ENCODE measurements at regions not wholly inside any gene's neighbourhood (a gene's known extent, or its start where the extent isn't known, plus 50 kb on each side); places are given as distances from the start of the nearest gene placed in this dataset.

DNA sequence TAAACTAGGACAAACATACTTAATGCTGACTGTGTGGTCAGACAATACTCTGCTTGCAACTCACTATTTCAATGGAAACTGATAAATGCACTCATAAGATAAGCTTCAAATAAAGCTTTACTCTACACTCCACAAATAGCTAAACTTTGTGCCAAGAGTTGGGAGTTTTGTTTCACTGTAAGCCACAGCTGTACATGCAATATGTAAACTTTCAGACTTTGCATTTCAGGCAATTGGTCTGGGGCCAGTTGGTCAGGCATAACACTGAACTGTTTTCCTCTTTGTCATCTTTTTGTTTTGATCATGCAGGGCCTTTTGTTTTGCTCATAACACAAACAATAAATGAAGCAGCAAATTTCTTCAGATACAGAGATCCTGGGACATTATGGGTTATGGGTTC is 426.2 kb downstream of the IPO8 start:
- POLR2A ChIA-PET (ENCODE audit: unreplicated experiment) = no interaction called here
- no peaks in the 10 kb centered on the region for H3K4me1 ChIP-seq (ENCODE audit: insufficient read depth, low read length)
- no peaks in the 10 kb centered on the region for H3F3A ChIP-seq (ENCODE audit: low read length, unreplicated experiment)
- intact Hi-C loops (cut with micrococcal nuclease) = no loop called here
- H3K9ac ChIP-seq (ENCODE audit: low read length) = no peak overlapping the region
- no peaks in the 10 kb centered on the region for H4K20me1 ChIP-seq (ENCODE audit: low read length)
- H3K36me3 ChIP-seq (ENCODE audit: low read depth, low read length) = no peaks in the 10 kb centered on the region
- H3K4me2 ChIP-seq (ENCODE audit: low read length) = no peak overlapping the region
- H3K4me3 ChIP-seq (ENCODE audit: low read length) = no peak overlapping the region
- DNase-seq = no peak
- CTCF ChIA-PET = no interaction called here
- no peaks in the 10 kb centered on the region for H3K27me3 ChIP-seq (ENCODE audit: low read length)
- no peak for ATAC-seq
- no peak overlapping the region for H2AFZ ChIP-seq (ENCODE audit: low read length)
- TF ChIP-seq EZH2phosphoT487 (IDR thresholded peaks at IDR 0.05; ENCODE audit: borderline replicate concordance, low read length) (no peak), EZH2 (IDR thresholded peaks at IDR 0.05; ENCODE audit: low read length, unreplicated experiment) (no peak)
- TF ChIP-seq, protein P1, sequence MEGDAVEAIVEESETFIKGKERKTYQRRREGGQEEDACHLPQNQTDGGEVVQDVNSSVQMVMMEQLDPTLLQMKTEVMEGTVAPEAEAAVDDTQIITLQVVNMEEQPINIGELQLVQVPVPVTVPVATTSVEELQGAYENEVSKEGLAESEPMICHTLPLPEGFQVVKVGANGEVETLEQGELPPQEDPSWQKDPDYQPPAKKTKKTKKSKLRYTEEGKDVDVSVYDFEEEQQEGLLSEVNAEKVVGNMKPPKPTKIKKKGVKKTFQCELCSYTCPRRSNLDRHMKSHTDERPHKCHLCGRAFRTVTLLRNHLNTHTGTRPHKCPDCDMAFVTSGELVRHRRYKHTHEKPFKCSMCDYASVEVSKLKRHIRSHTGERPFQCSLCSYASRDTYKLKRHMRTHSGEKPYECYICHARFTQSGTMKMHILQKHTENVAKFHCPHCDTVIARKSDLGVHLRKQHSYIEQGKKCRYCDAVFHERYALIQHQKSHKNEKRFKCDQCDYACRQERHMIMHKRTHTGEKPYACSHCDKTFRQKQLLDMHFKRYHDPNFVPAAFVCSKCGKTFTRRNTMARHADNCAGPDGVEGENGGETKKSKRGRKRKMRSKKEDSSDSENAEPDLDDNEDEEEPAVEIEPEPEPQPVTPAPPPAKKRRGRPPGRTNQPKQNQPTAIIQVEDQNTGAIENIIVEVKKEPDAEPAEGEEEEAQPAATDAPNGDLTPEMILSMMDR (conservative IDR thresholded peaks at IDR 0.05; ENCODE audit: low read depth, low read length) = no peak
- BruUV-seq (replicated peaks) = no TSS peak
- H3K9me3 ChIP-seq (ENCODE audit: low read length) = no peaks in the 10 kb centered on the region
- H3K79me2 ChIP-seq (ENCODE audit: low read length) = no peaks in the 10 kb centered on the region
- no peaks in the 10 kb centered on the region for H3K9me2 ChIP-seq (replicated peaks; ENCODE audit: low read length)
- H3K27ac ChIP-seq (ENCODE audit: low read length) = no peak overlapping the region

DNA sequence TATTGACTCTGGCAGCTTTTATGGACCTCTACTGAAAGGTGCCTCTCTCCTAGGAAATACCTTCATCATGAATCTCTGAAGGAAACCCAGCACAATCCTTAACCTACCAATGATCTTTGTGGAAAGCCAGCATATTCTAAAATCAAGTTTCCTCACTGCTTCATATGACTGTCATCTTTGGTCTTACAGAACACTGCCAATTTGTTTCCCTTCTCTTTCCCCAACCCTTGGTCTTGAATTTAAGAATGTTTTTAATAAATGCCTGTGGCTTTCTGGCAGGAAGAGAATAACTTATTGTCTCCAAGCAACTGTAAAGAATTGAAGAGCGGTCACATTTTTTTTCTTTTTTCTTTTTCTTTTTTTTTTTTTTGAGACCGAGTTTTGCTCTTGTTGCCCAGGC is 427.6 kb downstream of the IPO8 start:
- intact Hi-C loops (cut with micrococcal nuclease) = no loop called here
- Histone ChIP-seq H3K27me3 (ENCODE audit: low read length) (no peaks in the 10 kb centered on the region), H3K27ac (ENCODE audit: low read length) (no peak overlapping the region), H3K4me2 (ENCODE audit: low read length) (no peak overlapping the region), H3K79me2 (ENCODE audit: low read length) (no peaks in the 10 kb centered on the region), H3K36me3 (ENCODE audit: low read depth, low read length) (no peaks in the 10 kb centered on the region), H3K4me1 (ENCODE audit: insufficient read depth, low read length) (no peaks in the 10 kb centered on the region), H3K4me3 (ENCODE audit: low read length) (no peak overlapping the region), H4K20me1 (ENCODE audit: low read length) (no peaks in the 10 kb centered on the region), H3K9me2 (replicated peaks; ENCODE audit: low read length) (no peaks in the 10 kb centered on the region), H3K9ac (ENCODE audit: low read length) (no peak overlapping the region), H2AFZ (ENCODE audit: low read length) (no peak overlapping the region), H3K9me3 (ENCODE audit: low read length) (no peaks in the 10 kb centered on the region), H3F3A (ENCODE audit: low read length, unreplicated experiment) (no peaks in the 10 kb centered on the region)
- CTCF ChIA-PET = no interaction called here
- TF ChIP-seq EZH2phosphoT487 (IDR thresholded peaks at IDR 0.05; ENCODE audit: borderline replicate concordance, low read length) (no peak), EZH2 (IDR thresholded peaks at IDR 0.05; ENCODE audit: low read length, unreplicated experiment) (no peak)
- TF ChIP-seq, protein P1 (conservative IDR thresholded peaks at IDR 0.05; ENCODE audit: low read depth, low read length) = no peak
- no peak for DNase-seq
- POLR2A ChIA-PET (ENCODE audit: unreplicated experiment) = interaction anchor here (0.6 kb wide), 1 partner anchor 39 kb away, joined by 3 read pairs; no protein-coding TSS in a partner anchor
- no TSS peak for BruUV-seq (replicated peaks)
- ATAC-seq = no peak

DNA sequence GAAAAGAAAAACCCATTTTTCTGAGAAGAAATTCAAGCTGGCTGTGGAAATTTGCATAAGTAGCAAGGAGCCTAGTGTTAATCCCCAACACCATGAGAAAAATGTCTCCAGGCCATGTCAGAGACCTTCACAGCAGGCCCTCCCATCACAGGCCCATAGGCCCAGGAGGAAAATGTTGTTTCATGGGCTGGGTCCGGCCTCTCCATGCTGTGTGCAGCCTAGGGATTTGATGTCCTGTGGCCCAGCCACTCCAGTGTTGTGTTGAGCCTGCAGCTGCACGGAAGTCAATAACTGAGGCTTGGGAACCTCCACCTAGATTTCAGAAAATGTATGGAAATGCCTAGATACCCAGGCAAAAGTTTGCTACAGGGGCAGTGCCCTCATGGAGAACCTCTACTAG is 432.2 kb downstream of the IPO8 start:
- DNase-seq (no peak), ATAC-seq (no peak)
- Histone ChIP-seq H4K20me1 (ENCODE audit: low read length) (no peaks in the 10 kb centered on the region), H2AFZ (ENCODE audit: low read length) (no peak overlapping the region), H3K4me2 (ENCODE audit: low read length) (no peak overlapping the region), H3K4me1 (ENCODE audit: insufficient read depth, low read length) (no peaks in the 10 kb centered on the region), H3K27ac (ENCODE audit: low read length) (no peak overlapping the region), H3K9me3 (ENCODE audit: low read length) (no peaks in the 10 kb centered on the region), H3K27me3 (ENCODE audit: low read length) (no peaks in the 10 kb centered on the region), H3K9me2 (replicated peaks; ENCODE audit: low read length) (no peaks in the 10 kb centered on the region), H3F3A (ENCODE audit: low read length, unreplicated experiment) (no peaks in the 10 kb centered on the region), H3K9ac (ENCODE audit: low read length) (no peak overlapping the region), H3K4me3 (ENCODE audit: low read length) (no peak overlapping the region), H3K36me3 (ENCODE audit: low read depth, low read length) (no peaks in the 10 kb centered on the region), H3K79me2 (ENCODE audit: low read length) (no peaks in the 10 kb centered on the region)
- CTCF ChIA-PET = no interaction called here
- POLR2A ChIA-PET (ENCODE audit: unreplicated experiment) = no interaction called here
- intact Hi-C loops (cut with micrococcal nuclease) = no loop called here
- BruUV-seq (replicated peaks) = no TSS peak
- TF ChIP-seq EZH2phosphoT487 (IDR thresholded peaks at IDR 0.05; ENCODE audit: borderline replicate concordance, low read length) = no peak
- no peak for TF ChIP-seq EZH2 (IDR thresholded peaks at IDR 0.05; ENCODE audit: low read length, unreplicated experiment)
- TF ChIP-seq, protein P1 (conservative IDR thresholded peaks at IDR 0.05; ENCODE audit: low read depth, low read length) = no peak
